ENCODE measurements at regions not wholly inside any gene's neighbourhood (a gene's known extent, or its start where the extent isn't known, plus 50 kb on each side); places are given as distances from the start of the nearest gene placed in this dataset.

- TF ChIP-seq EZH2 (IDR thresholded peaks at IDR 0.05; ENCODE audit: borderline replicate concordance, insufficient read depth, low read depth, low read length, poor library complexity, severe bottlenecking) (no peak), CTCF (IDR thresholded peaks at IDR 0.05) (no peak)
Observed at GRCh38 chr9:126127591-126127990, 199.0 kb upstream of the MVB12B start.
